IMR-90 (cell line): ENCODE measurements at regions not wholly inside any gene's neighbourhood (a gene's known extent, or its start where the extent isn't known, plus 50 kb on each side); places are given as distances from the start of the nearest gene placed in this dataset.

Experiments
- ATAC-seq: fragments of 200-7000 bp; cut with Tn5 transposase; 2 replicates; pipeline ENCODE4 v1.9.1; 2020; ENCODE audit warnings: low read depth, mild to moderate bottlenecking, moderate library complexity
- BruUV-seq: library from RNA; stranded (reverse); fragments of 400-500 nt; replicated peaks from 2 replicates; lab custom pipeline; 2021; lab: Mats Ljungman, UMichigan
- CTCF ChIA-PET: fragments of 300-600 bp; formaldehyde crosslinking; extraction: SDS; loops from one replicate; lab custom pipeline; 2021; ENCODE audit warnings: antibody characterized with exemption; lab: Yijun Ruan, JAX
- POLR2A ChIA-PET: fragments of 300-600 bp; sonication (Branson Sonifier 250); formaldehyde crosslinking; loops from one replicate; lab custom pipeline; 2022; ENCODE audit warnings: antibody characterized with exemption; ENCODE audit not compliant: unreplicated experiment; lab: Charles Lee
- DNase-seq: peaks from one replicate; pipeline ENCODE4 v3.0.0; 2013
- H2AFZ ChIP-seq: replicated peaks from 2 replicates; pipeline ENCODE3; 2013; ENCODE audit warnings: low read length, mild to moderate bottlenecking; ENCODE audit not compliant: poor library complexity
- H2AK5ac ChIP-seq: 2 replicates; pipeline ENCODE4 v1.6.1; 2013; ENCODE audit warnings: low read depth, low read length, inconsistent platforms
- H2AK9ac ChIP-seq: replicated peaks from 2 replicates; pipeline ENCODE3; 2013; ENCODE audit warnings: mild to moderate bottlenecking, low read depth, low read length, moderate library complexity; ENCODE audit not compliant: poor library complexity
- H2BK120ac ChIP-seq: 2 replicates; pipeline ENCODE4 v1.6.1; 2013; ENCODE audit warnings: low read depth, low read length, inconsistent platforms
- H2BK15ac ChIP-seq: 3 replicates; pipeline ENCODE4 v1.6.1; 2013; ENCODE audit warnings: low read depth, low read length, inconsistent platforms
- H2BK20ac ChIP-seq: 2 replicates; pipeline ENCODE4 v1.6.1; 2013; ENCODE audit warnings: low read depth, mild to moderate bottlenecking, inconsistent platforms, low read length, moderate library complexity
- H2BK5ac ChIP-seq: 2 replicates; pipeline ENCODE4 v1.6.1; 2013; ENCODE audit warnings: mild to moderate bottlenecking, low read depth, low read length, inconsistent platforms; ENCODE audit not compliant: poor library complexity, severe bottlenecking
- H3K14ac ChIP-seq: replicated peaks from 2 replicates; pipeline ENCODE4 v1.6.1; 2013; ENCODE audit warnings: low read depth, low read length, inconsistent platforms
- H3K18ac ChIP-seq: 2 replicates; pipeline ENCODE4 v1.6.1; 2013; ENCODE audit warnings: low read depth, low read length, control low read depth
- H3K23ac ChIP-seq: 2 replicates; pipeline ENCODE4 v1.6.1; 2013; ENCODE audit warnings: low read depth, low read length, inconsistent platforms
- H3K27ac ChIP-seq: 2 replicates; pipeline ENCODE4 v1.5.1; 2013; ENCODE audit warnings: mild to moderate bottlenecking, control low read depth, low read length; ENCODE audit not compliant: insufficient read depth
- H3K27me3 ChIP-seq: 2 replicates; pipeline ENCODE4 v1.6.1; 2013; ENCODE audit warnings: low read length; ENCODE audit not compliant: control insufficient read depth, insufficient read depth
- H3K36me3 ChIP-seq: 2 replicates; pipeline ENCODE4 v1.6.1; 2013; ENCODE audit warnings: low read length, mixed read lengths; ENCODE audit not compliant: control insufficient read depth, insufficient read depth
- H3K4ac ChIP-seq: 2 replicates; pipeline ENCODE4 v1.6.1; 2013; ENCODE audit warnings: low read depth, low read length, inconsistent platforms
- H3K4me1 ChIP-seq: 2 replicates; pipeline ENCODE4 v1.6.1; 2013; ENCODE audit warnings: low read length, mixed read lengths; ENCODE audit not compliant: control insufficient read depth, insufficient read depth
- H3K4me2 ChIP-seq: 2 replicates; pipeline ENCODE4 v1.6.1; 2013; ENCODE audit warnings: low read depth, mild to moderate bottlenecking, control low read depth, low read length, moderate library complexity
- H3K4me3 ChIP-seq: 2 replicates; pipeline ENCODE4 v1.5.1; 2013; ENCODE audit warnings: low read depth, mild to moderate bottlenecking, control low read depth, low read length, moderate library complexity; ENCODE audit not compliant: insufficient read depth
- H3K56ac ChIP-seq: 2 replicates; pipeline ENCODE4 v1.6.1; 2013; ENCODE audit warnings: low read length, inconsistent platforms; ENCODE audit not compliant: insufficient read depth; ENCODE audit errors: extremely low read depth
- H3K79me1 ChIP-seq, 2 experiments: 2 replicates each; pipeline ENCODE4 v1.6.1; 2013; ENCODE audit warnings: low read length in 2 of 2, inconsistent platforms in 1 of 2, low read depth in 1 of 2
- H3K9ac ChIP-seq: 2 replicates; pipeline ENCODE4 v1.6.1; 2013; ENCODE audit warnings: low read depth, low read length, control low read depth
- H3K9me1 ChIP-seq: 2 replicates; pipeline ENCODE4 v1.6.1; 2013; ENCODE audit warnings: low read length, inconsistent platforms; ENCODE audit not compliant: insufficient read depth
- H3K9me3 ChIP-seq: 2 replicates; pipeline ENCODE4 v1.6.1; 2013; ENCODE audit warnings: low read length; ENCODE audit not compliant: control insufficient read depth, insufficient read depth
- H4K20me1 ChIP-seq: 2 replicates; pipeline ENCODE4 v1.6.1; 2013; ENCODE audit warnings: low read length, inconsistent platforms; ENCODE audit not compliant: insufficient read depth
- H4K5ac ChIP-seq: 2 replicates; pipeline ENCODE4 v1.6.1; 2013; ENCODE audit warnings: mild to moderate bottlenecking, low read depth, low read length, control low read depth
- H4K8ac ChIP-seq, 2 experiments: 2 replicates each; pipeline ENCODE4 v1.6.1; 2013; ENCODE audit warnings: low read depth in 2 of 2, low read length in 2 of 2, control low read depth in 1 of 2, inconsistent platforms in 1 of 2
- H4K91ac ChIP-seq: 2 replicates; pipeline ENCODE4 v1.6.1; 2013; ENCODE audit warnings: low read depth, low read length, inconsistent platforms; ENCODE audit not compliant: insufficient read depth
- FOS ChIP-seq: fragments of 150-350 bp; IDR thresholded peaks from 2 replicates; pipeline ENCODE4 v1.6.1; 2016; ENCODE audit warnings: low read depth, low read length
- NFE2L2 ChIP-seq: fragments of 150-350 bp; IDR thresholded peaks from 2 replicates; pipeline ENCODE4 v1.6.1; 2016; ENCODE audit warnings: low read depth, mild to moderate bottlenecking, low read length
- POLR2A ChIP-seq: IDR thresholded peaks from 2 replicates; pipeline ENCODE4 v1.6.1; 2012; ENCODE audit warnings: mild to moderate bottlenecking, low read depth, low read length
- WGBS, 2 experiments: methylation state at CpG; one replicate each; pipeline versions ENCODE4 v1.1.5 to v1.1.7; 2013; ENCODE audit warnings: missing lambda C conversion rate in 2 of 2; ENCODE audit not compliant: insufficient read length in 1 of 2; ENCODE audit errors: extremely low coverage in 2 of 2; 5-methylcytosine and 5-hydroxymethylcytosine counted together
- dilution Hi-C: fragments of 300-500 bp; cut with HindIII; formaldehyde crosslinking; loops from one replicate; pipeline ENCODE4 v1.14.3; 2018; ENCODE audit warnings: low sequenced_read_pairs; ENCODE audit not compliant: unreplicated experiment
- in situ Hi-C: fragments of 300-500 bp; cut with MboI; formaldehyde crosslinking; loops from 3 replicates; pipeline ENCODE4 v1.14.3; 2019; ENCODE audit warnings: low sequenced_read_pairs, inconsistent platforms, mixed read lengths
- intact Hi-C: fragments of 100-400 bp; cut with micrococcal nuclease; formaldehyde crosslinking; loops from 2 replicates; pipeline ENCODE4 v1.10.0; 2022

DNA sequence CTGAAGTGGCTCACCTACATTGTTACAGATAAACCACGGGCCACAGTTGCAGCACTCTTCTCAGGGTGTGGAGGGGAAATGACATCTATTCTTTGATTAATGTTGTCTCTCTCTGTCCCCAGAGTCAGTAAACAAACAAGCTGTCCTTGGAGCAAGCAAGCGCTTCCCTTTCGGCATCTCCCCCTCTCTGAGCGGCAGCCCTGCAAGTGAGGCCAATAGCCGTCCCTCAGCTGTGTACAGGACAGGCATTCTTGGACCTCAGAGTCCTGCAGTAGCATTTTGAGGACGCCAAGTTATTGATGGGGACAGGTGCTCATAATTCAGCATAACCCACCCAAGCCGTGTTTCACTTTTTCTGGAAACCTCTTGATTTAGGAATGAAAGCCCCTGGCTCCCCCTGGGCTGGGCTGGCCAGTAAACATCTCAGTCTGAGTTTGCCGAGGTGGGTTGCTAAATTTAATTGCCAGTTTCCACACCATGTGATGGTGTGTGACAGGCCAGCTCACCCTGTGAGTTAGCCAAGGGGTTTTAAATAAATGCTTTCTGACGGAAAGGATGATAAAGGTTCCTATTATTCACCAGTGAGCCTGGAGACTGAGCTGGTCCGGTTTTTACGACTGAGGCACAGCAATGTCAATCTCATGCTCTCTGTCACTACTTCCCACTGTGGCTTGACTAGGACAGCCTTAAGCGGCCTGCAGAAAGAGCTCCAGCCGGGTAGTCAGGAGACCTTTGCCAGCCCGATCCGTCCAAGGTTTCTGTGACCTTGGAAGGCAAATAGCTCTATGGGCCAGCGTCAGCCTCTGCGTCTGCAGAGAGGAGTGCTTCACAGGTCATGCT is 214.8 kb upstream of the RREB1 start:
- 20% methylated on average over 1 of the region's 17 CpGs; no CpG with 5 or more reads in 1 of the 2 experiments for WGBS, 2 experiments
- Histone ChIP-seq H3K4me3 (no peak overlapping the region), H3K9me3 (no peaks in the 10 kb centered on the region), H2BK15ac (no peak overlapping the region), H2AK5ac (no peak overlapping the region), H4K20me1 (no peaks in the 10 kb centered on the region), H3K36me3 (no peaks in the 10 kb centered on the region), H3K4ac (no peak overlapping the region), H3K56ac (no peak overlapping the region), H2AFZ (no peak overlapping the region), H3K27me3 (peaks cover 5% of the 10 kb centered on the region; the same call in 1 of the 2 replicates), H4K91ac (no peak overlapping the region), H2BK5ac (no peak overlapping the region), H3K79me1 (no peaks in the 10 kb centered on the region), H3K27ac (no peak overlapping the region), H3K18ac (no peak overlapping the region), H4K5ac (no peak overlapping the region), H2BK120ac (no peak overlapping the region), H2BK20ac (no peak overlapping the region), H3K4me1 (no peaks in the 10 kb centered on the region), H4K8ac (no peak overlapping the region), H3K4me2 (no peak overlapping the region), H3K23ac (no peak overlapping the region), H3K14ac (no peak overlapping the region), H3K9ac (no peak overlapping the region), H3K9me1 (no peaks in the 10 kb centered on the region; the same call in 1 of the 2 replicates), H2AK9ac (no peak overlapping the region)
- no peak for DNase-seq
- dilution Hi-C loops (no loop called here), in situ Hi-C loops (no loop called here), intact Hi-C loops (no loop called here)
- no TSS peak for BruUV-seq
- no peak for ATAC-seq
- POLR2A ChIA-PET = no interaction called here
- CTCF ChIA-PET = no interaction called here
- TF ChIP-seq NFE2L2 (no peak), POLR2A (no peak), FOS (no peak)
